Left lobe of liver (tissue), 2 donors: ENCODE measurements at regions not wholly inside any gene's neighbourhood (a gene's known extent, or its start where the extent isn't known, plus 50 kb on each side); places are given as distances from the start of the nearest gene placed in this dataset.
"Not testable (repeated sequence)": the region's sequence is repeated elsewhere in the genome, so short reads cannot be mapped to it uniquely, and the experiment has no call there.

Experiments
- ATAC-seq: fragments of 200-7000 bp; cut with Tn5 transposase; one replicate; pipeline ENCODE4 v1.9.1; 2020; ENCODE audit warnings: mild to moderate bottlenecking, moderate library complexity
- DNase-seq: peaks from one replicate; pipeline ENCODE4 v3.0.0-alpha.2; 2020; ENCODE audit warnings: low spot score
- donor health status: DM: no; HTN: no; CAD: no; lungs with moderate emphysema.
- donor health status: DM: no; HTN: yes; CAD: no.

DNA sequence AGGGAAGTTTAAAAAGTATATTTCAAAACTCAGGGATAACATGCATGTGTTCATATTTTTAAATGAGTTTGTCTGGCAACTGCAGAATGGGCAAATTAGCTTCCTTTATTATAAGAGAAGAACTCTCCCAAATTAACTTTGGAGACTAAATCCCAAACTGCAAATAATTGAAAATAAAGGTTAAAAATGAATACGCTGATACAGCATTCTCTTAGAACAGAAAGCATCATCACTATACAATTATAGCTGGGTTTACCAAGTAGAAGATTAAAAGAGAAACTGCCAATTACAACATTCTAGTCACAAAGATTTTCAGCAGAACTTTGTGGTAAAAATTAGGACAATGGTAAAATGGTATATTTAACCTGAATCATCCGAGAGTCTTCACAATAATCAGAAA lies 73.3 kb downstream of the OLFM4 start:
- no peak for DNase-seq
- no peak for ATAC-seq

DNA sequence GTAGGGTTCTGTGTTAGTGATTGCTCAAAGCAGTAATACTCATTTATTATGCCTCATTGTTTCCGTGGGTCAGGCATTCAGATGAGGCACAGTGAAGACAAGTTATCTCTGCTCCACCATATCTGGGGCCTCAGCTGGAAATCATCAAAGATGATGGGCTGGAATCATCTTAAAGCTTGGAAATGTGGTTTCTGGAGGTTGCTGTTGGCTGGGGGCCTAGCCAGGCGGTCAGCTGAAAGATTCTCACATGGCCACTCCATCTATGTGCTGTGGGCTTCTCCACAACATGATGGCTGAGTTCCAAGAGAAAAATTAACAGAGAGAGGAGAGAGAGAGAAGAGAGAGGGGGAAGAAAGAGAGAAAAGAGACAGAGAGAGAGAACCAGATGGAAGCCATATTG lies 75.5 kb downstream of the OLFM4 start:
- ATAC-seq (no peak), DNase-seq (no peak)

GRCh38 chr13:53105477-53105876 lies 76.9 kb downstream of the OLFM4 start:
- no peak for DNase-seq
- ATAC-seq, result no peak

- no peak for ATAC-seq
- DNase-seq, result no peak
Observed at GRCh38 chr13:53105890-53106289, 77.3 kb downstream of the OLFM4 start.

DNA sequence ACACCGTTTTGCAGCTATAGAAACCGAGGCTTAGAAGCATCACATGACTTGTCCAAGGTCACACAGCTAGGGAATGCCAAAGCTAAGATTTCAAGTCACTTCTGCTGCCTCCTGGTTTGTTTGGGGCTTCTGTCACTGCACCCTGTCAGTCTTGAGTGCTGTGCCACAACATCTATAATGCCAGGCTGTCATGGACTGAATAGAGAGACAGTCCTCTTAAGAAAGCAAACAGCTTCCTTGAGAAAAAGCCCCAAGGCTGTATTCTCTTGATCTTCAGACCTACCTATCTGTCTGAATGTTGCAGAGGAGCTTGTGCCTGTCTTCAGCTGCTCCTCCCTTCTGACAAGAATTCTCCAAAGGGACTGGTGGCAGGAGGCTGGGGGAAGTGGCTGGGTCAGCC lies 81.6 kb downstream of the OLFM4 start:
- DNase-seq (no peak), ATAC-seq (no peak)

DNA sequence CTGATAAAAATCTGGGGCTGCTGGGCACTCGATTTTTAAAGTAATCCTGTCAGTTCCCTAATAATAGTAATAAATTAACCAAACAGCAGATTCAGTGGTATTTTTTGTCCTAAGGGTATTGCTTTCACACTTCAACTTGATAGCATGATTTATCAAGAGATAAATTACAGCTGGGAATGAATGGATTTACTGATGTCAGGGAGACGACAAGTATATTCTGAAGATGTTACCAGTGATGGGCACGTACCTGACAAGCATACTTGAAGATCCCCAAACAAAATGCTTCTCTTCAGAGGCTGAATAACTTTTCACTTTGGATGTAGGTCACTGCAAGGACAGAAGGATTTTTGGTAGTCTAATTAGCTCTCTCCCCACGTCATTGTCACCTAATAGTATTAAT lies 82.0 kb downstream of the OLFM4 start:
- ATAC-seq (no peak), DNase-seq (no peak)

DNA sequence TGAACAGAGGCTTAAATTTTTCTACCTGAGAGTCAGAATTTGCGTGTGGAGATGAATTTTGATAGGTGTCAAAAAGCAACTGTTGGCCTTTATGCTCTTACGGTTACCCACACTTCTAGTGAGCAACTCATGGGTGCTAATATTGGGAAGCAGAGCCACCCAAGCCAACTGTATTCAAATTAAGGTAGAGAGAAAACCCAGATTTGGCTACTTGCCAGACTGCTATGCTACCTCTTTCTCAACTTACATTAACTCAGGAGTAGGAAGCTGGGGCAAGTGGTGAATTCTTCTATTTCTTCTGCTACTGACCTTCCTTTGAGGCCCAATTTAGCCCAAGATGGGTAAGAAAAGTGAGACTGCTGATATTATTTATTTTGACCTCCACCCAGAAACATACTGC lies 83.9 kb downstream of the OLFM4 start:
- DNase-seq (no peak), ATAC-seq (no peak)

GRCh38 chr13:53117048-53117447 lies 88.4 kb downstream of the OLFM4 start:
- not testable (repeated sequence) for ATAC-seq, DNase-seq

- DNase-seq, result no peak
- ATAC-seq, result no peak
Observed at GRCh38 chr13:53121131-53121773, 92.6 kb downstream of the OLFM4 start.

- no peak for ATAC-seq
Observed at GRCh38 chr13:53121919-53122318, 93.3 kb downstream of the OLFM4 start.

DNA sequence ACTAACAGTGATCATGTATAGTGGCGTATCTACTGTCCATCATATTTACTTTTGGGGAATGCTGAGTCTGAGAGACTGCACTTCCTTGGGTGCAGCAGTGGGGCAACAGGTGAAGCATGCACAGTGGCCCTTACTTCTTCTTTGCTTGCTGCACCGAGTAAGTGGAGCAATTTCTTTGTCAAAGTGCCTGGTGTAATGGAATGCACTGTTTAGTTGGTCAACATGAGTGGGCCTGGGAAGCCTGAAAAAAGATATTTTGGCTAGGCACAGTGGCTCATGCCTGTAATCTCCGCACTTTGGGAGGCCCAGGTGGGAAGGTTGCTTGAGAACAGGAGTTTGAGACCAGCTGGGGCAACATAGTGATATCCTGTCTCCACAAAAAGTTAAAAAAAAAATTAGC lies 94.9 kb downstream of the OLFM4 start:
- ATAC-seq (no peak), DNase-seq (no peak)

More at GRCh38 chr13:53121919-53122318, 93.3 kb downstream of the OLFM4 start:
- no peak for DNase-seq

- no peak for DNase-seq
- ATAC-seq, result no peak
Observed at GRCh38 chr13:53124623-53125022, 96.0 kb downstream of the OLFM4 start.

- DNase-seq (no peak), ATAC-seq (no peak)
Observed at GRCh38 chr13:53126841-53127245, 98.2 kb downstream of the OLFM4 start.

DNA sequence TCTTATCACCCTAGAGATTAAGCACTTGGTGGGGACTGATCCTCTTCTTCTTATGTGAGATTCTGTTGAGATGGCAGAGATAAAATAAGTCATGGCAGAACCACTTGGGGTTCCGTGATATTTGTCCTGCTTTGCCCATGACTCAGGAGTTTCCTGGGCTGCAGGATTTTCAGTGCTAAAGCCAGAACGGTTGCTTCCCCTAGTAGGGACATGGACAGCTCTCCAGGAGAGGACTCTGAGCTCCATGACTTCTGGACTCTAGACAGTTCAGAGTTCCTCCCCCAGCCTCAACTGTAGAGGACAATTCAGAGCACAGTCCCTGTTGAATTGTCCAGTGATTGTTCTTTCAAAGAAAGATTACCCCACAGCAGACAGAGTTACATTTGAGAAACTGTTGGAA lies 98.8 kb downstream of the OLFM4 start:
- ATAC-seq (no peak), DNase-seq (no peak)

GRCh38 chr13:53129864-53130393 lies 101.3 kb downstream of the OLFM4 start:
- DNase-seq (no peak), ATAC-seq (no peak)

DNA sequence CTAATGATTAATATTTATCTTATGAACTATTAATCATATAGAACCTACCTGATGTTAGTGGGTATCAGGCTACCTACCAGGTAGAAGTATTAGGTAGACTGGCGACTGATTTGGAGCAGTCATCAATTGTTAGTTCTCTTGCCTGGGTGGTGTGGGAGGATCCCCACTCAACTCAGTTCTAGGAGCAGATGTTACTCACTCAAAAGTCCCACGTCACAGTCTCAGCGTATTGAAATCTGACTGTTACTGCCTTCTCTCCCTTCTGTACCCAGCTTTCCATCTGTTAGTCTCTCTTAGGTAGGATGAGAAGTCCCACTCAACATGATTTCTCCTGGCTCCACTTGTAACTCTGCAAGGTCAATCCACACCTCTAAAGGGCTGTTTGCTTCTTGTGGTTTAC lies 102.7 kb downstream of the OLFM4 start:
- ATAC-seq (no peak), DNase-seq (no peak)

DNA sequence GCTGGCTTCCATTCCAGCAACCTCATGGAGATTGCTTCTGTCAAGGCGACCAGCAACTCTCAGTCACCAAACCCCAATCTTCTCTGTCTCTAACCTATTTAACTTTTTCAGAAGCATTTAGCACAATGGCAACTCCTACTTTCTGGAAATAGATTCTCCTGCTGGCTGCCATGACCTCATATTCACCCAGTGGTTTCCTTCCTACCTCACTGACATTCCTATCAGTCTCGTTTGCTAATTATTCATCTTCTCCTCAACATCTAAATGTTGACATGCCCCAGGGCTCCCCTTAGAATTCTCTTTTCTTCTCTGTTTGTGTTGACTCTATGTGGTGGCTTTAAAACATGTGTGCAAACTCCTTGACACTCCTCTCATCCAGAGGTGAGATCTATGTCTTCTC lies 106.7 kb downstream of the OLFM4 start:
- no peak for ATAC-seq

GRCh38 chr13:53136554-53137215 lies 108.1 kb downstream of the OLFM4 start:
- ATAC-seq (no peak), DNase-seq (no peak)

More for the DNA sequence above, 106.7 kb downstream of the OLFM4 start:
- no peak for DNase-seq

DNA sequence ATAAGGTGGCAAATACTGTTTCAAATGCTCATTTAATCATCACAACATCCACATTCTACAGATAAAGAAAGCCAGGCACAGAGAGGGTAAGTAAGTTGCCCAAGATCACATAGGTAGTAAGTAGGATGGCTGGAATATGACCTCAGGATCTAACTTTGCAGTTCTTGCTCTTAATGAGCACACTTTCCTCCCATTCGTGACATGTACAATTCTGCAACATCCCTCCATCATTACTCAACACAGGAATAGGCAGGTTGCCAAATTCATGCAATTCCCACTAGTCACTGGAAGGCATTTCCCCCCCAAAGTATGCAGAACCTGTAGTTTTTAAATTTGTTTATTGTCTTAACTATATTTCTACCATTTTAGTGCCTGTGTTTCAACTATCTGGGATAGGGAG lies 109.2 kb downstream of the OLFM4 start:
- DNase-seq, result no peak
- no peak for ATAC-seq

GRCh38 chr13:53138376-53139036 lies 109.9 kb downstream of the OLFM4 start:
- DNase-seq, result no peak
- ATAC-seq, result no peak

DNA sequence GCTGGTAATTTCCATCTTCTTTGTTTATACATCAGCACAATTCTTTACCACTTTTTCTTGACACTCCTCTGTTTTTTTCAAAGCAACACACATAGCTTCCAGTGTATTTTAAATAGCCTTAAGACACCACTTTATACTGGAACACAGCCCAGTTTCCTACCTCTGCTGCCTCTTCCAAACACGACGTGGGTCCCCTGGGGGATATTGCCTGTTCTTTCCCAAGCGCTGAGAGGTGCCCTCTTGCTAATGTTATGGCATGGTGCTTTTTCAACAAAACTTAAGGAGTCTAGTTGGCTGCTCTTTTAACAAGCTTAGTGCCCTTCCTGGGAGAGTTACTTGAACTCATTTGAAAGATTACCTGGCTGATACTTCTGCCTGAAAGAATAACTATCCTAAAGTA lies 112.7 kb downstream of the OLFM4 start:
- DNase-seq (no peak), ATAC-seq (no peak)

- DNase-seq (no peak), ATAC-seq (no peak)
Observed at GRCh38 chr13:53142306-53142705, 113.7 kb downstream of the OLFM4 start.
